ENCODE measurements at regions not wholly inside any gene's neighbourhood (a gene's known extent, or its start where the extent isn't known, plus 50 kb on each side); places are given as distances from the start of the nearest gene placed in this dataset.

- in situ Hi-C loops (cut with HindIII; ENCODE audit: low pct_ligation_motif_present, low sequenced_read_pairs) = no loop called here
- no peaks in the 10 kb centered on the region for H3K36me3 ChIP-seq (replicated peaks)
- DNase-seq = no peak
- no peak for TF ChIP-seq CTCF (IDR thresholded peaks at IDR 0.05; ENCODE audit: low read depth, low read length, missing control alignments)
- no peak overlapping the region for H3K27ac ChIP-seq
- no peak overlapping the region for H3K4me3 ChIP-seq (ENCODE audit: low read depth, low read length)
- no peaks in the 10 kb centered on the region for H3K27me3 ChIP-seq (replicated peaks)
These were observed 492.1 kb upstream of the EYS start for GRCh38 chr6:66199171-66199570.

GRCh38 chr6:66198062-66198624 lies 491.1 kb upstream of the EYS start:
- in situ Hi-C loops (cut with HindIII; ENCODE audit: low pct_ligation_motif_present, low sequenced_read_pairs) = no loop called here
- no peak for TF ChIP-seq CTCF (IDR thresholded peaks at IDR 0.05; ENCODE audit: low read depth, low read length, missing control alignments)
- Histone ChIP-seq H3K27me3 (replicated peaks) (no peaks in the 10 kb centered on the region), H3K27ac (no peak overlapping the region), H3K36me3 (replicated peaks) (no peaks in the 10 kb centered on the region), H3K4me3 (ENCODE audit: low read depth, low read length) (no peak overlapping the region)
- DNase-seq = no peak

- H3K27ac ChIP-seq = no peak overlapping the region
- no peaks in the 10 kb centered on the region for H3K27me3 ChIP-seq (replicated peaks)
- no peaks in the 10 kb centered on the region for H3K36me3 ChIP-seq (replicated peaks)
- in situ Hi-C loops (cut with HindIII; ENCODE audit: low pct_ligation_motif_present, low sequenced_read_pairs) = no loop called here
- TF ChIP-seq CTCF (IDR thresholded peaks at IDR 0.05; ENCODE audit: low read depth, low read length, missing control alignments) = no peak
- DNase-seq = no peak
- no peak overlapping the region for H3K4me3 ChIP-seq (ENCODE audit: low read depth, low read length)
These were observed 483.8 kb upstream of the EYS start for GRCh38 chr6:66190858-66191257.

DNA sequence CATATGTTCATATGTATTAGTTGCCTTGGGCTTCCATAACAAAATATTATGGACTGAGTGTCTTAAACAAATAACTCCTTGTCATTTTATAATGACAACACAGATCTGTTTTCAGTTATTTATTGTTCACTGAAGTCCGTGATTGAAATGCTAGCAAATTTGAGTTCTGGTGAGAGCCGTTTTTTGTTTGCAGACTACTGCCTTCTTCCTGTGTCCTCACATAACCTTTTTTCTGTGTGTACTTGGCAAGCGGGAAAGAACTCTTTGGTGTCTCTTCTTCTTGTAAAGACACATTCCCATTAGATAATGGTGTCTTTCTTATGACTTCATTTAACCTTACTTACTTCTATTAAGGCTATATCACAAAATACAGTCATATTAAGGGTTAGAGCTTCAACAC lies 482.9 kb upstream of the EYS start:
- TF ChIP-seq CTCF (IDR thresholded peaks at IDR 0.05; ENCODE audit: low read depth, low read length, missing control alignments) = no peak
- DNase-seq = no peak
- no peaks in the 10 kb centered on the region for H3K27me3 ChIP-seq (replicated peaks)
- H3K4me3 ChIP-seq (ENCODE audit: low read depth, low read length) = no peak overlapping the region
- no peak overlapping the region for H3K27ac ChIP-seq
- in situ Hi-C loops (cut with HindIII; ENCODE audit: low pct_ligation_motif_present, low sequenced_read_pairs) = no loop called here
- no peaks in the 10 kb centered on the region for H3K36me3 ChIP-seq (replicated peaks)

DNA sequence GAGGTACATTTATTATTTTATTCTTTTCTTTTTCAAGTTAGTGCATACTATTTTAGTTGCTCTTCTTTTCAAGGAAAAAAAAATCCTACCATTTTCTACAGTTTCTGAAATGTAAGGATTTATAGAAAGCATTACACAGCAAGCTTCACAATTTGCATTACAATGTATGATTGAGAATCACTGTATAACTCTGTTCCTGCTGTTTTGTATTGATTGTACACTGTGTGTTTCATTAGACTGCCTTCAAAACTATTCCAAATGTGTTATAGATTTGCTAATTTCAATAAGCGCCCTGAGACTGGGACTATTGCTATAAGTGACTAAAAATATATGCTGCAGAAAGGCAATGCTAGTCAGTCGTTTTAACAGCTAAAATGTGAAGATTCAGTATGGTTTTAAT lies 479.7 kb upstream of the EYS start:
- no peak for TF ChIP-seq CTCF (IDR thresholded peaks at IDR 0.05; ENCODE audit: low read depth, low read length, missing control alignments)
- in situ Hi-C loops (cut with HindIII; ENCODE audit: low pct_ligation_motif_present, low sequenced_read_pairs) = no loop called here

DNA sequence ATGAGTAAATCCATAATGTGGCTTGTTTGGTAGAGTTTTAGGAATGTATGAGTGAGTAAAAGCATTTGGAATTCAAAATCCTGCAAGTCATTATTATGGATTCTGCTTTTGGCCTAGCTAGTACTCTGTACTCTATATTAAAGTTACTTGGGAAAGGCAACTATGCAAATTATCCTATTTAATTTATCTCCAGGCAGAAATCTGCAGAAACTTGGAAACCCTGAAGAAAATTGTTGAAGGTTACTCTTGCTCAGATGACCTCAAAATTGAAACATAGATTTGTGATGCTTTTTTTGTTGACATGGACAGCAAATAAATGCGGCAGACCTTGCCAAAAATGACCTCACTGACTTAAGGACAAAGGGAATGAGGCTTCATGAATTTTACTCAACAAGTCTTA lies 477.1 kb upstream of the EYS start:
- no peak for TF ChIP-seq CTCF (IDR thresholded peaks at IDR 0.05; ENCODE audit: low read depth, low read length, missing control alignments)

More for the DNA sequence above, 479.7 kb upstream of the EYS start:
- Histone ChIP-seq H3K27ac (no peak overlapping the region), H3K36me3 (replicated peaks) (no peaks in the 10 kb centered on the region), H3K4me3 (ENCODE audit: low read depth, low read length) (no peak overlapping the region), H3K27me3 (replicated peaks) (no peaks in the 10 kb centered on the region)
- DNase-seq = no peak

More for the DNA sequence above, 477.1 kb upstream of the EYS start:
- Histone ChIP-seq H3K36me3 (replicated peaks) (no peaks in the 10 kb centered on the region), H3K4me3 (ENCODE audit: low read depth, low read length) (no peak overlapping the region), H3K27ac (no peak overlapping the region), H3K27me3 (replicated peaks) (no peaks in the 10 kb centered on the region)
- DNase-seq = no peak
- in situ Hi-C loops (cut with HindIII; ENCODE audit: low pct_ligation_motif_present, low sequenced_read_pairs) = no loop called here

Data from brain microvascular endothelial cell (primary cell).